ENCODE measurements at regions not wholly inside any gene's neighbourhood (a gene's known extent, or its start where the extent isn't known, plus 50 kb on each side); places are given as distances from the start of the nearest gene placed in this dataset.
"Not testable (repeated sequence)": the region's sequence is repeated elsewhere in the genome, so short reads cannot be mapped to it uniquely, and the experiment has no call there.

GRCh38 chrX:5295004-5295403 lies 933.7 kb downstream of the NLGN4X start:
- no peak overlapping the region for H3K4me3 ChIP-seq (ENCODE audit: low read depth, low read length)
- ChIA-PET CTCF (no interaction called here), POLR2A (no interaction called here)
- no peak for TF ChIP-seq CTCF (IDR thresholded peaks at IDR 0.05; ENCODE audit: insufficient read depth, low read length, missing control alignments)
- no peak for DNase-seq (ENCODE audit: low read depth, low spot score)

- TF ChIP-seq CTCF (IDR thresholded peaks at IDR 0.05; ENCODE audit: insufficient read depth, low read length, missing control alignments), result no peak
- DNase-seq (ENCODE audit: low read depth, low spot score), result no peak
- H3K4me3 ChIP-seq (ENCODE audit: low read depth, low read length), result no peak overlapping the region
- CTCF ChIA-PET, result no interaction called here
- POLR2A ChIA-PET, result no interaction called here
These were observed 938.0 kb downstream of the NLGN4X start for GRCh38 chrX:5290635-5291034.

- POLR2A ChIA-PET; H3K4me3 ChIP-seq (ENCODE audit: low read depth, low read length); DNase-seq (ENCODE audit: low read depth, low spot score); CTCF ChIA-PET: not testable (repeated sequence)
These were observed 938.7 kb downstream of the NLGN4X start for GRCh38 chrX:5289949-5290348.

GRCh38 chrX:5278908-5279307 lies 949.8 kb downstream of the NLGN4X start:
- CTCF ChIA-PET, result no interaction called here
- H3K4me3 ChIP-seq (ENCODE audit: low read depth, low read length), result no peak overlapping the region
- TF ChIP-seq CTCF (IDR thresholded peaks at IDR 0.05; ENCODE audit: insufficient read depth, low read length, missing control alignments), result no peak
- POLR2A ChIA-PET, result no interaction called here
- DNase-seq (ENCODE audit: low read depth, low spot score), result no peak

- no peak for TF ChIP-seq CTCF (IDR thresholded peaks at IDR 0.05; ENCODE audit: insufficient read depth, low read length, missing control alignments)
- ChIA-PET POLR2A (no interaction called here), CTCF (no interaction called here)
- no peak overlapping the region for H3K4me3 ChIP-seq (ENCODE audit: low read depth, low read length)
- DNase-seq (ENCODE audit: low read depth, low spot score), result no peak
These were observed 963.3 kb downstream of the NLGN4X start for GRCh38 chrX:5265324-5265850.

GRCh38 chrX:5250106-5250505 lies 978.6 kb downstream of the NLGN4X start:
- no peak for DNase-seq (ENCODE audit: low read depth, low spot score)
- POLR2A ChIA-PET, result no interaction called here
- CTCF ChIA-PET, result no interaction called here
- no peak overlapping the region for H3K4me3 ChIP-seq (ENCODE audit: low read depth, low read length)
- no peak for TF ChIP-seq CTCF (IDR thresholded peaks at IDR 0.05; ENCODE audit: insufficient read depth, low read length, missing control alignments)

GRCh38 chrX:5242091-5242790 lies 986.4 kb downstream of the NLGN4X start:
- TF ChIP-seq CTCF (IDR thresholded peaks at IDR 0.05; ENCODE audit: insufficient read depth, low read length, missing control alignments), result no peak
- ChIA-PET CTCF (no interaction called here), POLR2A (no interaction called here)
- DNase-seq (ENCODE audit: low read depth, low spot score), result no peak
- no peak overlapping the region for H3K4me3 ChIP-seq (ENCODE audit: low read depth, low read length)

All from AG04449 (cell line).